IPS-NIHi7 (cell line): ENCODE measurements at regions not wholly inside any gene's neighbourhood (a gene's known extent, or its start where the extent isn't known, plus 50 kb on each side); places are given as distances from the start of the nearest gene placed in this dataset.
A peak's percentile ranks its signal among the peaks of the same experiment; 100 is the strongest.
"Not testable (repeated sequence)": the region's sequence is repeated elsewhere in the genome, so short reads cannot be mapped to it uniquely, and the experiment has no call there.

Experiments
- DNase-seq: peaks from one replicate; pipeline ENCODE4 v3.0.0; 2012; ENCODE audit warnings: mixed read lengths; ENCODE audit errors: extremely low spot score

DNA sequence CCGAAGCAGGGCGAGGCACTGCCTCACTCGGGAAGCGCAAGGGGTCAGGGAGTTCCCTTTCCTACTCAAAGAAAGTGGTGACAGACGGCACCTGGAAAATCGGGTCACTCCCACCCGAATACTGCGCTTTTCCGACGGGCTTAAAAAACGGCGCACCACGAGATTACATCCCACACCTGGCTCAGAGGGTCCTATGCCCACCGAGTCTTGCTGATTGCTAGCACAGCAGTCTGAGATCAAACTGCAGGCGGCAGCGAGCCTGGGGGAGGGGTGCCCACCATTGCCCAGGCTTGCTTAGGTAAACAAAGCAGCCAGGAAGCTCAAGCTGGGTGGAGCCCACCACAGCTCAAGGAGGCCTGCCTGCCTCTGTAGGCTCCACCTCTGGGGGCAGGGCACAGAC, 549.4 kb downstream of the KIF20B start:
- DNase-seq: not testable (repeated sequence)

- DNase-seq: no peak
Measured at GRCh38 chr10:90269699-90270098, 568.3 kb downstream of the KIF20B start.

GRCh38 chr10:90274721-90275468, 573.5 kb downstream of the KIF20B start:
- DNase-seq: no peak

- no peak for DNase-seq
Measured at GRCh38 chr10:90276894-90277475, 575.6 kb downstream of the KIF20B start.

DNA sequence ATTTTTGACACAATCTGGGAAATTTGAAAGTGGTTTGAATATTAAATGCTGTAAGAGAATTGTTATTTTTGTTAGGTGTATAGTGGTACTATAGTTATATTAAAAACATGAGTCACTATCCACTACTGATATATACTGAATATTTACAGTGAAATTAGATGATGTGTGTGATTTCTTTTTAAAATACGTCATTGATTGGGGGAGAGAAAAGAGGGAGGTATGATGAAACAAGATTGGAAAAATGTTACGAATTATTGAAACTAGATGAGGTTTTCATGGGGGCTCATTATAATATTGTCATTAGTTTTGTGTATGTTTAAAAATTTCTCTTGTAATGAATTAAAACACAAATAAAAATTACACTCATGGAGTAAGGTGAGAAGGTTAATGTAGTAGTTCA, 571.4 kb downstream of the HTR7 start:
- no peak for DNase-seq

GRCh38 chr10:90286941-90287340, 570.9 kb downstream of the HTR7 start:
- DNase-seq: no peak

GRCh38 chr10:90288391-90288933, 569.4 kb downstream of the HTR7 start:
- DNase-seq: peak; percentile 23

DNA sequence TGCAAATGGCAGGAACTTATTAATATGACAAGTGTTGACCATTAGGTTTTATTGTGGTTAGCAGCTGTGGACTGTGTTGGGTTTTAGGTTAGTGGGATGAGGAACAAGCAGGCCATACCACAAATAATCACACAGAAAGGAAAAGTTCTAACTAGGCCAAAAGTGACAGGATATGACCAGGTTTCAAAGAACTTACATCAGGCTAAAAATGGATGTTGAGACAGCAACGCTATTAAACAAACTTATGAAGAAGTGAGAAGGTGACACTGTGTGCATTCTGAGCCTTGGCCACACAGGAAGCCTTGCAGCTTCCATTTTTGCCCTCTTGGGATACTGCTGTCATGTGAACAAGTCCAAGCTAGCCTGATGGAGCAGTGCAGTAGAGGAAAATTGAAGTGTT, 568.8 kb downstream of the HTR7 start:
- DNase-seq: no peak

GRCh38 chr10:90293616-90294015, 564.2 kb downstream of the HTR7 start:
- DNase-seq: no peak

DNA sequence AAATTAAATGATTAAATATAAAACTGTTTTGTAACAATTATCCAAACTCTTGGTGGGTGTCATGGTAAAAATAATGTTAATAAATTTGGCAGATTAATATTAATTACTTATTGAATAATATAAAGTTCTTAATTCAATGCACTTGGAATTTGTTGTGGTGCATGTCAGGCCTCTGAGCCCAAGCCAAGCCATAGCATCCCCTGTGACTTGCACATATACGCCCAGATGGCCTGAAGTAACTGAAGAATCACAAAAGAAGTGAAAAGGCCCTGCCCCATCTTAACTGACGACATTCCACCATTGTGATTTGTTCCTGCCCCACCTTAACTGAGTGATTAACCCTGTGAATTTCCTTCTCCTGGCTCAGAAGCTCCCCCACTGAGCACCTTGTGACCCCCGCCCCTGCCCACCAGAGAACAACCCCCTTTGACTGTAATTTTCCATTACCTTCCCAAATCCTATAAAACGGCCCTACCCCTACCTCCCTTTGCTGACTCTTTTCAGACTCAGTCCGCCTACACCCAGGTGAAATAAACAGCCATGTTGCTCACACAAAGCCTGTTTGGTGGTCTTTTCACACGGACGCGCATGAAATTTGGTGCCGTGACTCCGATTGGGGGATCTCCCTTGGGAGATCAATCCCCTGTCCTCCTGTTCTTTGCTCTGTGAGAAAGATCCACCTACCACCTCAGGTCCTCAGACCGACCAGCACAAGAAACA, 562.9 kb downstream of the HTR7 start:
- not testable (repeated sequence) for DNase-seq

GRCh38 chr10:90302031-90302430, 555.8 kb downstream of the HTR7 start:
- not testable (repeated sequence) for DNase-seq

- DNase-seq: no peak
Measured at GRCh38 chr10:90302758-90303481, 554.9 kb downstream of the HTR7 start.

DNA sequence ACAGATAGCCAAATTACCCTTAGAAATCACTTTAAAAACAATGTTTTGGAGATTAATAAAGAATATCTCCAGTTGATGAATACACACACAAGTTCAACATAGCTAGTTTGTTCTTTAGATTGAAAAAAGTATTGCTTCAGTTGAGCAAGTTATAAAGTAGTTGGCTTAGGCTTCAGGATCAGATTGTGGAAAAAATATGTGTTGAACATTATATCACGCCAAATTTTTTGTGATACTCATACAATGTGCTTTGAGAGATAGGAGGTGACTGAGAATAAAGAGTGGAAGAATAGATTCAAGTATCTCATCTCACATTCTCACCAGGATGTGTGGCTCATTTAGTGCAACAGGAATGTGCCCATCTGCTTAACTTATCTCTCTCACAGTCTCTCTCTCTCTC, 553.3 kb downstream of the HTR7 start:
- no peak for DNase-seq

DNA sequence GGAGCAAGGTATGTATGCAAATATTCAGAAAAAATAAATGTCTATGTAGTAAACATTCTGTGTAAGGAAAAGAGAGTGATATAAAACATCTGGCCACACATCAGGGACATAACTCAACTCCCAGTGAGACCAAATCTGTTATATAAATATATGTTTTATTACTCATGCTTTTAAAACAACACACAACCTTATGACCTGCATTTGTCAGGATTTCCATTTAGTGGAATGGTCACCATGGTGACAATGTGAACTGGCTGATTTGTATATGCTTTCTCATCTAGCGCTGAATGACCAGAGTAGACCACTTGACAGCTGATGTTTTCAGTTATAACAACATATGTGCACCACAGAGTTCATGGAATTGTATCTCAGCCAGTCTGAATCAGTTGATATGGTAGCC, 551.7 kb downstream of the HTR7 start:
- no peak for DNase-seq

- no peak for DNase-seq
Measured at GRCh38 chr10:90308223-90308622, 549.6 kb downstream of the HTR7 start.

GRCh38 chr10:90313576-90314325, 544.1 kb downstream of the HTR7 start:
- no peak for DNase-seq

DNA sequence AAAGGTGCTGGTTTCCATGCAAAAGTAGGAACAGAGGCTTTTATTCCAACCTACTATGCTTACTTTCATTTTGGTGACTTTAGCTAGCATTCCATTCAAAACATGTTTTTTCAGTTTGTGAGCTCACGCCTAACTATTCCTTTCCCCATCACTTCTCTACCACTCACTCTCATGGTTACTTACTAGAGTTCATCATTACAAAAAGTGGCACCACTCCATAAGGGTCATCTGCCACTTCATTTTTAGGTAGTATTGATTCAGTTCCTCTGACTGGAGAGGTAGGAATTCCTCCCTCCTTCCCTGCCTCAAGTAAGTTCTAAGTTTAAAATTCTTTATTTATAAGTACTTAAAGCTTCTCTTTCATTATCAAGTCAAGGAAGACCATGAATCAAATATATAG, 543.1 kb downstream of the HTR7 start:
- no peak for DNase-seq

GRCh38 chr10:90317172-90317571, 540.7 kb downstream of the HTR7 start:
- no peak for DNase-seq

GRCh38 chr10:90318659-90319058, 539.2 kb downstream of the HTR7 start:
- DNase-seq: no peak

DNA sequence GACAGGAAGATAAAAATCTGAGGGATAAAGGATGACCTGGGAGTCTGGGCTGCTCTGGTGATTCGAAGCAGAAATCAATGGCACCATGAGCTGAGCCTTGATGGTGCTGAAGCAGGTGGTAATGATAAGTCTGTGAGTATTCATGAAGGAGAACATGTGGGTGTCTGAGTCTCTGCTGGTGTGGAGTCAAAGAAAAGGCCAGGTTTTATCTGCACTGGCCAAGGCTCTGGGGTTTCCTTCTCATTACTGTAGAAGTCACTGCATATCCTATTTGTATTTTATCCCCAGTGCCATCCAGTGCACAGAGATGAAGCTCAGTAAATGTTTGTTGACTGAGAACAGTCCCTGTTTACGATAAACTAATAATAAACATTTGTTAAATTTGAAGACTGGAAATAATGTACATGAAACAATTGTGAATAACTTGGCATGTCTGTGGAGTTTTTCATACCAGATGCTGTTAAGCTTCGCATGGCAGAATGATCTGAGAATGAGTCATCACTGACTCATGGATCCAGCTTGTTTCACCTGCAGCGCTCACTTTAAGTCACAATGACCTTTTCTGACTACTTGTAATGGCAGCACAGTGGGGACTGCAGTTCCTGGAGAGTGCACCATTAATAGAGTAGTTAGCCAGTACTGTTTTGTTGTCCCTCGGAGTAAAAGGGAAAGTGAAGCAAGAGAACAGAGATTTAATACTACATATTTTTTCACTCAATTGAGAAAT, 538.5 kb downstream of the HTR7 start:
- peak; percentile 67 for DNase-seq
